T-helper 1 cell treated with Interleukin-12 subunit alpha and Interleukin-12 subunit beta and Interleukin-4 antibody, amounts not matched to agents 30 μg/mL and 1 μg/mL, for 36 hours (primary cell): ENCODE measurements at regions not wholly inside any gene's neighbourhood (a gene's known extent, or its start where the extent isn't known, plus 50 kb on each side); places are given as distances from the start of the nearest gene placed in this dataset.

Experiments used
- H3K27ac Mint-ChIP-seq: one replicate; pipeline ENCODE4 v1.8.0; 2021; ENCODE audit warnings: mild to moderate bottlenecking, mixed read lengths
- H3K27me3 Mint-ChIP-seq: one replicate; pipeline ENCODE4 v1.8.0; 2021; ENCODE audit warnings: low read depth, mixed read lengths
- H3K36me3 Mint-ChIP-seq: one replicate; pipeline ENCODE4 v1.8.0; 2021; ENCODE audit warnings: low read depth, mixed read lengths
- H3K4me1 Mint-ChIP-seq: one replicate; pipeline ENCODE4 v1.8.0; 2021; ENCODE audit warnings: low read depth, mixed read lengths
- H3K4me3 Mint-ChIP-seq: one replicate; pipeline ENCODE4 v1.8.0; 2021; ENCODE audit warnings: mild to moderate bottlenecking, moderate library complexity, mixed read lengths
- H3K9me3 Mint-ChIP-seq: one replicate; pipeline ENCODE4 v1.8.0; 2021; ENCODE audit warnings: mixed read lengths

DNA sequence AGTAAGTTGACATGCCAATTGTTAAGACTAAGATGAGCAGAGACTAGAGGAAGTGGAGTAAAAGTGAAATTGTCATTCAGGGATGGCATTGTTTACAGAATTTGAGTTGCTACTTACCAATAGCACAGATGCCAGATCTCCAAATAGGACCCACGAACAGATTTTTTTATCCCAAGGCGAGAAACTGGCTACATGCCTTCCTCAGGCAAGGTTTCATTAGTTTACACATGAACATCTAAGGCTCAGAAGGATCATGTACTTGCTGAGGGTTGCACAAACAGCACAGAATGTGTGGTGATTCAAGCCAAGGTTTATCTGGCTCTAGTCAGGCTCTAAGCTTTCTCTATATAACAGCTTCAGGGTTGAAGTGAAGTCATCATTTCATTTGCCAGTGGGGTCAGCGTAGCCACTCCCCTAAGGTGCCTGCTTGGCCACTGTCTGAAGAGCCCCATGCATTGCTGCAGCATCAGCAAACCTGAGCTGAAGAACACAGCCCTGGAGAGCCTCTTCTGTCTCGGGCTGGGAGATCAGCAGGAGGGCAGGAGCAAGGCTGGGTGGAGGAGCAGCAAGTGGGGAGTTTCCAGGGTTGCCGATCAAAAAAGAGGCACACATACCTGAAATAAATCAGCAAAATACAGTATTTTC is 193.0 kb upstream of the LCORL start:
- no peaks in the 10 kb centered on the region for H3K27me3 Mint-ChIP-seq
- no peak overlapping the region for H3K27ac Mint-ChIP-seq
- H3K36me3 Mint-ChIP-seq: no peaks in the 10 kb centered on the region
- H3K9me3 Mint-ChIP-seq: no peaks in the 10 kb centered on the region
- no peaks in the 10 kb centered on the region for H3K4me1 Mint-ChIP-seq
- no peak overlapping the region for H3K4me3 Mint-ChIP-seq

DNA sequence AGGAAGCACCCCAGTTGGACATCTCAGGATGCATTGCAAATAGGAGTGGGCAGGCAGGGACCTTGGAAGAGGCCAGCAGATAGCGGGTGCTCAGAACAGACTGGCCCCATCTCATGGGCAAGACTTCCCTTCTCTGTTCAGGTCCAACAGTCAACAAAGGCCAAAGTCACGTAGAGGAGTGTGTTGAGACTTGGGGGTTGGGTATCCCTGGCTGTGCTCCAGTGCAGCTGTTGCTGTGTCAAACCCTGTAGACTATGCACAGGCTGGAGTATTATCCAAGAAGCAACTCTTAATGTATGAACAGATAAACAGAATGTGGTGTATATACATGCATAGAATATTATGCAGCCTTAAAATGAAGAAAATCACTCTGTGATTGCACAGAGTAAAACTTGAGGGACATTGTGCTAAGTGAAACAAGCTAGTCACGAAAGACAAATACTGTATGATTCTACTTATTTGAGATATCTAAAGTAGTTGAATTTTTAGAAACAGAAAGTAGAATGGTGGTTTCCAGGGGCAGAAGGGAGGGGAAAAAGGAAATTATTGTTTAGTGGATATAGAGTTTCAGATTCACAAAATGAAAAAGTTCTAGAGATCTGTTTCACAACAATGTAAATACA is 192.1 kb upstream of the LCORL start:
- no peaks in the 10 kb centered on the region for H3K4me1 Mint-ChIP-seq
- no peaks in the 10 kb centered on the region for H3K9me3 Mint-ChIP-seq
- H3K36me3 Mint-ChIP-seq: no peaks in the 10 kb centered on the region
- H3K4me3 Mint-ChIP-seq: no peak overlapping the region
- no peaks in the 10 kb centered on the region for H3K27me3 Mint-ChIP-seq
- no peak overlapping the region for H3K27ac Mint-ChIP-seq

DNA sequence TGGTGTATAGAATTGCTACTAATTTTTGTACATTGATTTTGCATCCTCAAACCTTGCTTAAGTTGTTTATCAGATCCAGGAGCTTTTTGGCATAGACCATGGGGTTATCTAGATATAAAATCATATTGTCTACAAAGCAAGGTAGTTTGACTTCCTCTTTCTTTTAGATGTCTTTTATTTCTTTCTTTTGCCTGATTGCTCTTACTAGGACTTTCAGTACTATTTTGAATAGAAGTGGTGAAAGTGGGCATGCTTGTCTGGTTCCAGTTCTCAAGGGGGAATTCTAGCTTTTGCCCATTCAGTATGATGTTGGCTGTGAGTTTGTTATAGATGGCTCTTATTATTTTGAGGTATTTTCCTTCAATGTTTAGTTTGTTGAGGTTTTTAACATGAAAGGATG is 187.9 kb upstream of the LCORL start:
- Mint-ChIP-seq H3K4me1 (no peaks in the 10 kb centered on the region), H3K9me3 (no peaks in the 10 kb centered on the region), H3K27me3 (no peaks in the 10 kb centered on the region), H3K36me3 (no peaks in the 10 kb centered on the region), H3K27ac (no peak overlapping the region), H3K4me3 (no peak overlapping the region)

DNA sequence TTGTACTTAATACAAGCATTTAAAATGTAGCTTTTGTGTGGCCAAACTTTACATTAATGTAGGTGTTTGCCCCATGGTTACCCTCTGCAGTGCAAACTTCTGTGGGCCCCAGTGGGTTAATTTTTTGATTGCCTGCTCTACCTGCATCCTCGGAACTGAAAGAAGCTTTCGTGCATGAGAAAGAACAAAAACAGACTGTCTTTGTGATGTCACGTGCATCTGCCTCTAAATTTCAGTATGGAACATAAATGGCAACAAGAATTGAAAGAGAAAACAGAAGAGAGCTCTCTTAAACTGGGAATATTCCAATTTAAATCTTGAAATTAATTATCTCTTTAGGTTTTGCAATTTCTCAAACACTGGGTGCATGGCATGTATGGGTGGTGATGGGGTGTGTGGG is 182.4 kb upstream of the LCORL start:
- H3K36me3 Mint-ChIP-seq: no peaks in the 10 kb centered on the region
- H3K4me1 Mint-ChIP-seq: no peaks in the 10 kb centered on the region
- H3K9me3 Mint-ChIP-seq: no peaks in the 10 kb centered on the region
- no peaks in the 10 kb centered on the region for H3K27me3 Mint-ChIP-seq
- no peak overlapping the region for H3K4me3 Mint-ChIP-seq
- H3K27ac Mint-ChIP-seq: no peak overlapping the region

DNA sequence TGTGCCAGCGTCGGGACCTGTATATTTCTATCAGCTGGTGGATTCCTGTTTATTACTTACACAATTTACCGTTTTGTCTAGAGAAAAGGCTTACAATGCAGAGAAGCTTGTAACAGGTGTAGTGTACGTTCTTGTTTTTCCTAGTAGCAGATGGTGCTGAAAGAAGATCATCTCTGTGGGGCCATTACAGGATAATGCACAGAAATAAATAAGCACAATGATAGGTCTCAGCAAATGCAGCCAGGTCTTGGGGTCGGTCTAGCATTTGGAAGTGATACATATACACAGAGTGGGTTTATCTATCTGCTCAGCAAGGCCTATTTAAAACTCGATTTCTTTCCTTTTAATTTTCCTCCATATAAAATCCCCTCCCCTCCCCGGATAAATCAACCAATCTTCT is 180.9 kb upstream of the LCORL start:
- no peaks in the 10 kb centered on the region for H3K27me3 Mint-ChIP-seq
- H3K36me3 Mint-ChIP-seq: no peaks in the 10 kb centered on the region
- no peak overlapping the region for H3K27ac Mint-ChIP-seq
- H3K4me3 Mint-ChIP-seq: no peak overlapping the region
- no peaks in the 10 kb centered on the region for H3K9me3 Mint-ChIP-seq
- H3K4me1 Mint-ChIP-seq: no peaks in the 10 kb centered on the region

DNA sequence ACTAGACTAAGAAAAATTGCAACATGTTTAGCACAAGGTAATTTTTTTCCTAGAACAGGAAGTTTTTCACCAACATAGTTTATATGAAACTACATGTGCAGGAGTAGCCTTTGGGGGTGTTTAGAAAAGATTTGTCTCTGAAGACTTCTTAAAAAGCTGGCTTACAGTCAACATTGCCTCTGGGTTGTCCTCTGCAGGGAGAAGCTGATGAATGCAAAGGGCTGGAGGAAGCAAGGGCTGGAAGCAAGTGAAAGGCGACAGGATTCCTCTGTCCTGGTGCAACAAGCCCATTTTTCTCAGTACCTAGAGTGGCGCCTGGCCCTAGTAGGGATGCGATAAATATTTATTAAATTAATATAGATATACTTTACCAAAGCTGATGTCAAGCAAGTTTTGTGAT is 180.3 kb upstream of the LCORL start:
- H3K36me3 Mint-ChIP-seq: no peaks in the 10 kb centered on the region
- H3K4me1 Mint-ChIP-seq: no peaks in the 10 kb centered on the region
- H3K4me3 Mint-ChIP-seq: no peak overlapping the region
- no peaks in the 10 kb centered on the region for H3K9me3 Mint-ChIP-seq
- no peak overlapping the region for H3K27ac Mint-ChIP-seq
- no peaks in the 10 kb centered on the region for H3K27me3 Mint-ChIP-seq

DNA sequence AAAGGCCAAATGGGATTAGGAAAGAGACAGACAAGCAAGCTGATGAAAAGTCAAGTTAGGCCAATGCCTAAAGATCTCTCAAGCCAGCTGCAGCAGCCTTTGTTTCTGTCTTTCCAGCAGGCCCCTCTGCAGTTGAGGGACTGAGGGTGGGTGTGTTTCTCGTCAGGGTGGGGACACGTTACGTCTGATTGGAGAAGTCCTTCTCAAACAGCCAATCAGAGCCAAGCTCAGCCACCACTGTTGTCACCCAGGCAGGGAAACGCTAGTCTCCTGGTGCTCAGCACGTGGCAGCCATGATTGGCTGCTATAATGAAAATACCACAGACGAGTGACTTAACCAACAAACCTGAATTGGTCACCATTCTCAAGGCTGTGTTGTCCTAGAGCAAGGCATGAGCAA is 177.1 kb upstream of the LCORL start:
- Mint-ChIP-seq H3K27me3 (no peaks in the 10 kb centered on the region), H3K4me3 (no peak overlapping the region), H3K27ac (no peak overlapping the region), H3K36me3 (no peaks in the 10 kb centered on the region), H3K9me3 (no peaks in the 10 kb centered on the region), H3K4me1 (no peaks in the 10 kb centered on the region)

DNA sequence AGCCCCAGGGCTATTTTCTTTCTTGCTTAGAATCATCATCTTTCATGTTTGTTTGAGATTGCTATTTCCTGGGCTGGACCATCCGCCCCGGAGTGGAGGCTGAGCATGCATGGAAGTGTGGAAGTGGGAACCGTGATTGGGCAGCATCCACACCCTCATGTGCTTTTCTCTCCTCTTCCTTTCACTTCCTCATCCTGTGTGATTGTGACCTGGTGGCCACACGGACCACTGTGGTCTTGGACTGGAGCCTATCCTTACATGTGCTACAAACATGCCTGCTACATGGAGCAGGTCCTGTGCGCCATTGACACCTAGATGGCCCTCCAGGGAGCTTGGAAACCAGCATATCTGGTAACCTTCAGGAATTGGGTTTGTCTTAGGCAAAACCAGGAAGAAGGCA is 175.9 kb upstream of the LCORL start:
- Mint-ChIP-seq H3K27me3 (no peaks in the 10 kb centered on the region), H3K4me3 (no peak overlapping the region), H3K4me1 (no peaks in the 10 kb centered on the region), H3K36me3 (no peaks in the 10 kb centered on the region), H3K27ac (no peak overlapping the region), H3K9me3 (no peaks in the 10 kb centered on the region)

DNA sequence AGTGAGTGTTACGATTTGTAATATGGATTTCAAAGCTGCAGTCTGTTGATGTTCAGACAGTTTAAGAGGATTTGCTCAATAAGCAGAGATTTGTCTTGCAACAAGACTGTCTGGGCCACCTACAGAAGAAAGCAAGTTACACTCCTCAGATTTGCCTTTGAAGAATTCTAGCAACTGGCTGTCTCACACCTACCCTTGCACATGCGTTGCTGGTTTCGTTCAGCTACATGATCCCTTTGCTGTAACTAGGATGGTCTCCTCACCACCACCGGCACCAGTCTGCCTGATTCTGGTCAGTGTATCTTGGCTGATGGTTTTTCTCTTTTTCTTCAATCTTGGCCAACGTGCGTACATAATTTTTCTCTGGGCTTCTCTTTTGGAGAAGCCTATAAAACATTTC is 172.7 kb upstream of the LCORL start:
- Mint-ChIP-seq H3K4me1 (no peaks in the 10 kb centered on the region), H3K4me3 (no peak overlapping the region), H3K27me3 (no peaks in the 10 kb centered on the region), H3K9me3 (no peaks in the 10 kb centered on the region), H3K36me3 (no peaks in the 10 kb centered on the region), H3K27ac (no peak overlapping the region)

DNA sequence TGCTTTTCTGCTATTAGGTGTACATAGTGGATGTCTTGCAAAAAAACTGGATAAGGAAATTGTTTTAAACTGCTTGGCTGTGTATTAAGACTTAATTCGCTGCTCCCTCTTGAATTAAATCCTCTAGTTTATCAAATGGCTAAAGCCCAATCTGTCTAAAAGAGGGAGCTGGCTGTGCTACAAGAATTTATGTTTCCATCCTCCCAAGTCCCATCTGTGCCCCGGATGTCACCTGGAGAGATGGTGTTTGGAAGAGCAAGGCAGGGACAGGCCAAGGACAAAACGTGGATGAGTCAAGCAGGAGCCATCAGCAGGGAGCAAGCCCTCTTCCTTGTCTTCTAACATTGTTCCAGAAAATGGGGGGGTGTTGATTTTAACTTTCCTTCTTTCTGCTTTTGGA is 171.3 kb upstream of the LCORL start:
- no peak overlapping the region for H3K4me3 Mint-ChIP-seq
- no peak overlapping the region for H3K27ac Mint-ChIP-seq
- no peaks in the 10 kb centered on the region for H3K27me3 Mint-ChIP-seq

DNA sequence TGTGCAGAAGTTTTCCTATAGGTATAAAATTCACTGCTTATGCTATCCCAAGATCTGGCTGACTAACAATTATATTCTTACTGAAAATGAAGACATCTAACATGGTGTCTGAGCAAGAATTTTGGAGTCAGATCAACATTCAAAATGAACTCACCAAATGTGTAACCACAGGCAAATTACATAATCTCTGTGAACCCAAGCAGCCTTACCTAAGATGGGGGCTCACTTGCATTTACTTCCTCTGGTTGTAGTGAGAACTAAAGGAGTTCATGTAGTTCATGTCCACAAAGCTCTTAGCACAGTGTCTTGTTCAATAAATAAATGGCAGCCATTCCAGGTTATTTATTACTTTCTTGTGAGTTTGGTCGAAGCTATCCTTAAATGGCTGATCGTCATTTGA is 163.9 kb upstream of the LCORL start:
- Mint-ChIP-seq H3K36me3 (no peaks in the 10 kb centered on the region), H3K4me1 (no peaks in the 10 kb centered on the region), H3K4me3 (no peak overlapping the region), H3K27me3 (no peaks in the 10 kb centered on the region), H3K9me3 (no peaks in the 10 kb centered on the region), H3K27ac (no peak overlapping the region)

More for the DNA sequence above, 171.3 kb upstream of the LCORL start:
- H3K36me3 Mint-ChIP-seq: no peaks in the 10 kb centered on the region
- H3K9me3 Mint-ChIP-seq: no peaks in the 10 kb centered on the region
- no peaks in the 10 kb centered on the region for H3K4me1 Mint-ChIP-seq

DNA sequence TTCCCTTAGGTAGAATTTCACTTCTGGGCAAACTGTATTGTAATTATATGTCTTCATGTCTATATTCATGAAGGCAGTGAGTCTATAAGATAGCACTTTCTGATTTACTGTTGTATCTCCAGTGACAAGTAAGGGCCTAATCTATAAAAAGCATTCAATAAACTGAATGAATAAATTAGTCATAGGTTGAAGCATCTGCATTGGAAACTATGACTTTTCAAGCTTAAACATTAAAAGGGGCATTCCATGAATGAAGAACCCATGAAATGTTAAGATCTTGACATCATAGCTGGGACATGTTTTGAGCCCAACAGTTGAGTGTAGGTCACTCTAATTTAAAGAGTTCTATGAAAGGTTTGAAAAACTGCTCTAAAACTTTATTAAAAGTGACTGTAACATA is 159.3 kb upstream of the LCORL start:
- no peaks in the 10 kb centered on the region for H3K9me3 Mint-ChIP-seq
- H3K4me1 Mint-ChIP-seq: no peaks in the 10 kb centered on the region
- H3K4me3 Mint-ChIP-seq: no peak overlapping the region
- no peak overlapping the region for H3K27ac Mint-ChIP-seq
- H3K36me3 Mint-ChIP-seq: no peaks in the 10 kb centered on the region
- H3K27me3 Mint-ChIP-seq: no peaks in the 10 kb centered on the region

DNA sequence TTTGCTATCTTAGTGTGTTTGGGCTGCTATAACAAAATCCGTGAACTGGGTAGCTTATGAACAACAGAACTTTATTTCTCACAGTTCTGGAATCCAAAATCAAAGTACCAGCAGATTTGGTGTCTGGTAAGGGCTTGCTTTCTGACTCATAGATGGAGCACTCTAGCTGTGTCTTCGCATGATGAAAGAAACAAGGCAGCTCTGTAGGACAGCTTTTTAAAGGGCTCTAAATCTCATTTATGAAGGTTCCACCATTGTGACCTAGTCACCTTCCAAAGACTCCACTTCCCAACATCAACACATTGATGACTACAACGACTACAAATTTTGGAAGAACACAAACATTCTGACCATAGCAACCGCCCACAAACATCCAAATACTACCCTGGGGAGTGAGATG is 158.6 kb upstream of the LCORL start:
- no peaks in the 10 kb centered on the region for H3K4me1 Mint-ChIP-seq
- no peaks in the 10 kb centered on the region for H3K9me3 Mint-ChIP-seq
- H3K36me3 Mint-ChIP-seq: no peaks in the 10 kb centered on the region
- no peak overlapping the region for H3K27ac Mint-ChIP-seq
- H3K4me3 Mint-ChIP-seq: no peak overlapping the region
- no peaks in the 10 kb centered on the region for H3K27me3 Mint-ChIP-seq

DNA sequence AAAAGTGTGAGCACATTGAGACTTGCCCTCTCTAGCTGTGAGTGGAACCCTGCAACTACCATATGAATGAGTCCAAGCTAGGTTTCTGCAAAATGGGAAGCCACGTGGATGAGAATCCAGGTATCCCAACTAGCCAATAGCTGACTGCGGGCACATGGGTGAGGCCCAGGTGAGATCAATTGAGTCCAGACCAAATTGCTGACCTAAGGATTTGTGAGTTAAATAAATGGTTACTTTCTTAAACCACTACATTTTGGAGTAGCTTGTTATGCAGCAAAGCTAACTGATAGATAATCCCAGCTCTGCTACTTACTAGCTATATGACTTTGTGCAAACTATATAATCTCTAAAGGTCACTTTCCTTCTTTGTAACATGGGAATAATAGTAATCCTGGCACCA is 150.3 kb upstream of the LCORL start:
- Mint-ChIP-seq H3K36me3 (no peaks in the 10 kb centered on the region), H3K4me3 (no peak overlapping the region), H3K4me1 (no peaks in the 10 kb centered on the region), H3K27me3 (no peaks in the 10 kb centered on the region), H3K9me3 (peaks cover 3% of the 10 kb centered on the region), H3K27ac (no peak overlapping the region)

DNA sequence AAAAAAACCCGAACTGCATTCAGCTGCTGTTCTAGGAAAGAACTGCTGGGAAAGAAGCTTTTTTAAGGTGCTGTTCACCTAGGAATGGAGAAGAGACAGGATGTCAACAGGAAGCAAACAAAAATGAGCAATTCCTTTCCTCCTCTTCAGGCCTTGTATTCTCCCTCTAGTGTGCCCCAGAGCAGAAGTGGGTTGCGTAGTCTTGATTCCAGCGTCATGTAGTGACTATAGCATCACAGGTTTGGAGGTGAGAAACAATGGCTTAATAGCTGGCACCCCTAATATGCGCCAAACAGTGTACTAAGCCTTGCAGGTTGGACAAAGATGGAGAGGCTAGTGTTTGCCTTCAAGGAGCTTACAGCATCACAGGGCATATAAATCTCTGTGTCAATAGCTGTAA is 146.3 kb upstream of the LCORL start:
- Mint-ChIP-seq H3K4me3 (no peak overlapping the region), H3K4me1 (no peaks in the 10 kb centered on the region), H3K36me3 (no peaks in the 10 kb centered on the region), H3K27ac (no peak overlapping the region), H3K9me3 (no peaks in the 10 kb centered on the region), H3K27me3 (no peaks in the 10 kb centered on the region)

DNA sequence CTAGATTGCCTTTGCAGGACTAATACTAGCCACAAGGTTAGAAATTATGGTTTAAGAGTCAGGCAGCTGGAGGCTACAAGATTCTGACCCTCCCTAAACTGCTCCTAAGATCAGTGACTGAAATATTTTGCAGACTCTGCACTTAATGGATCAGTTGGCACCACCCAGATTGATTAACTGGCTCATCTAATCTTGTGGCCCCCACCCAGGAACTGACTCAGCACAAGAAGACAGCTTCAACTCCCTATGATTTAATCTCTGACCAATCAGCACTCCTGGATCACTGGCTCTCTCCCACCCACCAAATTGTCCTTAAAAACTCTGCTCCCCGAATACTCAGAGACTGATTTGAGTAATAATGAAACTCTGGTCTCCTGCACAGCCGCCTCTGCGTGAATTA is 145.4 kb upstream of the LCORL start:
- no peaks in the 10 kb centered on the region for H3K9me3 Mint-ChIP-seq
- H3K27ac Mint-ChIP-seq: no peak overlapping the region
- H3K4me3 Mint-ChIP-seq: no peak overlapping the region
- H3K36me3 Mint-ChIP-seq: no peaks in the 10 kb centered on the region
- H3K4me1 Mint-ChIP-seq: no peaks in the 10 kb centered on the region
- no peaks in the 10 kb centered on the region for H3K27me3 Mint-ChIP-seq
